NB4 (cell line): ENCODE measurements at regions not wholly inside any gene's neighbourhood (a gene's known extent, or its start where the extent isn't known, plus 50 kb on each side); places are given as distances from the start of the nearest gene placed in this dataset.

Experiments
- POLR2A ChIP-seq: IDR thresholded peaks from 2 replicates; pipeline ENCODE4 v1.6.1; 2011; ENCODE audit warnings: mild to moderate bottlenecking; ENCODE audit not compliant: insufficient read length; ENCODE audit errors: extremely low read depth
- TF ChIP-seq, protein P1 (sequence below): IDR thresholded peaks from one replicate; pipeline ENCODE4 v1.5.1; 2012; ENCODE audit warnings: low read depth, low read length
- TF ChIP-seq, protein P2 (sequence below): IDR thresholded peaks from 2 replicates; pipeline ENCODE4 v1.6.1; 2011; ENCODE audit warnings: low read depth, low read length

DNA sequence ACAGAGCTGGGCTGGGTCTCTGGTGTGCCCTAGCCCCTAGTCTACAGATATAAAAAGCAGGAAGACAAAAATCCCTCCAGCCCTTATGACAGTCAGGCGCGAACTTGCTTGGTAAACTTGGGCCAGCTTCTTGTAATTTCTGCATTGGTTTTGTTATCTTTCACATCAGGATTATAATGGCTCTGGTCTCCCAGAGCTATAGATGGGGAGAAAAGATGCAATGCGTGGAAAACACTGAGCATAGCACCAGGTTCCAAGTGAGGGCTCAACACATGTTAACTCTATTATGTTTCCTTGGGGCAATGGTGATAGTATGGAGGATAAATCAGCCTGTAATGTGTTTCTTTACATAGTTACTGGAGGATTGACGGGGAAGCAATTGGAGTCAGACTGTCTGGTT is 246.8 kb upstream of the KCNG1 start:
- TF ChIP-seq, protein P1, sequence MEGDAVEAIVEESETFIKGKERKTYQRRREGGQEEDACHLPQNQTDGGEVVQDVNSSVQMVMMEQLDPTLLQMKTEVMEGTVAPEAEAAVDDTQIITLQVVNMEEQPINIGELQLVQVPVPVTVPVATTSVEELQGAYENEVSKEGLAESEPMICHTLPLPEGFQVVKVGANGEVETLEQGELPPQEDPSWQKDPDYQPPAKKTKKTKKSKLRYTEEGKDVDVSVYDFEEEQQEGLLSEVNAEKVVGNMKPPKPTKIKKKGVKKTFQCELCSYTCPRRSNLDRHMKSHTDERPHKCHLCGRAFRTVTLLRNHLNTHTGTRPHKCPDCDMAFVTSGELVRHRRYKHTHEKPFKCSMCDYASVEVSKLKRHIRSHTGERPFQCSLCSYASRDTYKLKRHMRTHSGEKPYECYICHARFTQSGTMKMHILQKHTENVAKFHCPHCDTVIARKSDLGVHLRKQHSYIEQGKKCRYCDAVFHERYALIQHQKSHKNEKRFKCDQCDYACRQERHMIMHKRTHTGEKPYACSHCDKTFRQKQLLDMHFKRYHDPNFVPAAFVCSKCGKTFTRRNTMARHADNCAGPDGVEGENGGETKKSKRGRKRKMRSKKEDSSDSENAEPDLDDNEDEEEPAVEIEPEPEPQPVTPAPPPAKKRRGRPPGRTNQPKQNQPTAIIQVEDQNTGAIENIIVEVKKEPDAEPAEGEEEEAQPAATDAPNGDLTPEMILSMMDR, result no peak
- TF ChIP-seq POLR2A, result no peak
- TF ChIP-seq, protein P2, sequence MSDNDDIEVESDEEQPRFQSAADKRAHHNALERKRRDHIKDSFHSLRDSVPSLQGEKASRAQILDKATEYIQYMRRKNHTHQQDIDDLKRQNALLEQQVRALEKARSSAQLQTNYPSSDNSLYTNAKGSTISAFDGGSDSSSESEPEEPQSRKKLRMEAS, result no peak
